SW480 (cell line): ENCODE measurements at regions not wholly inside any gene's neighbourhood (a gene's known extent, or its start where the extent isn't known, plus 50 kb on each side); places are given as distances from the start of the nearest gene placed in this dataset.
"Not testable (repeated sequence)": the region's sequence is repeated elsewhere in the genome, so short reads cannot be mapped to it uniquely, and the experiment has no call there.

Experiments used
- DNase-seq: peaks from one replicate; pipeline ENCODE4 v3.0.0-alpha.2; 2016; ENCODE audit warnings: low spot score

- DNase-seq = no peak
Measured at GRCh38 chr15:62324382-62324781, 159.3 kb upstream of the C2CD4B start.

- no peak for DNase-seq
Measured at GRCh38 chr15:62325597-62325996, 160.5 kb upstream of the C2CD4B start.

GRCh38 chr15:62326460-62327011 lies 161.5 kb upstream of the C2CD4B start:
- DNase-seq = no peak

GRCh38 chr15:62327406-62327805 lies 162.3 kb upstream of the C2CD4B start:
- DNase-seq = no peak

- DNase-seq = not testable (repeated sequence)
Measured at GRCh38 chr15:62332472-62332871, 167.4 kb upstream of the C2CD4B start.

- DNase-seq = no peak
Measured at GRCh38 chr15:62334536-62334935, 169.5 kb upstream of the C2CD4B start.

- peak; percentile 2 for DNase-seq
Measured at GRCh38 chr15:62337934-62338333, 172.8 kb upstream of the C2CD4B start.

- no peak for DNase-seq
Measured at GRCh38 chr15:62338497-62338896, 173.4 kb upstream of the C2CD4B start.

- DNase-seq = no peak
Measured at GRCh38 chr15:62342959-62343358, 177.9 kb upstream of the C2CD4B start.

GRCh38 chr15:62343397-62343796 lies 178.3 kb upstream of the C2CD4B start:
- no peak for DNase-seq

GRCh38 chr15:62344806-62345539 lies 179.9 kb upstream of the C2CD4B start:
- DNase-seq = peak; percentile 67

GRCh38 chr15:62346168-62346567 lies 181.1 kb upstream of the C2CD4B start:
- DNase-seq = no peak

GRCh38 chr15:62348118-62348517 lies 183.0 kb upstream of the C2CD4B start:
- no peak for DNase-seq

- DNase-seq = no peak
Measured at GRCh38 chr15:62348623-62349022, 183.5 kb upstream of the C2CD4B start.

GRCh38 chr15:62352817-62353216 lies 187.7 kb upstream of the C2CD4B start:
- no peak for DNase-seq

GRCh38 chr15:62357431-62357830 lies 192.3 kb upstream of the C2CD4B start:
- no peak for DNase-seq

GRCh38 chr15:62359416-62359815 lies 194.3 kb upstream of the C2CD4B start:
- DNase-seq = no peak

GRCh38 chr15:62360332-62361097 lies 195.4 kb upstream of the C2CD4B start:
- no peak for DNase-seq

- DNase-seq = no peak
Measured at GRCh38 chr15:62362144-62362543, 197.1 kb upstream of the C2CD4B start.

- no peak for DNase-seq
Measured at GRCh38 chr15:62362608-62363007, 197.5 kb upstream of the C2CD4B start.

- no peak for DNase-seq
Measured at GRCh38 chr15:62363913-62364312, 198.8 kb upstream of the C2CD4B start.

GRCh38 chr15:62365795-62366442 lies 200.8 kb upstream of the C2CD4B start:
- DNase-seq = peak; percentile 17

GRCh38 chr15:62369454-62369853 lies 204.4 kb upstream of the C2CD4B start:
- DNase-seq = no peak
